ENCODE measurements at regions not wholly inside any gene's neighbourhood (a gene's known extent, or its start where the extent isn't known, plus 50 kb on each side); places are given as distances from the start of the nearest gene placed in this dataset.
A peak's percentile ranks its signal among the peaks of the same experiment; 100 is the strongest.
"Not testable (repeated sequence)": the region's sequence is repeated elsewhere in the genome, so short reads cannot be mapped to it uniquely, and the experiment has no call there.

DNA sequence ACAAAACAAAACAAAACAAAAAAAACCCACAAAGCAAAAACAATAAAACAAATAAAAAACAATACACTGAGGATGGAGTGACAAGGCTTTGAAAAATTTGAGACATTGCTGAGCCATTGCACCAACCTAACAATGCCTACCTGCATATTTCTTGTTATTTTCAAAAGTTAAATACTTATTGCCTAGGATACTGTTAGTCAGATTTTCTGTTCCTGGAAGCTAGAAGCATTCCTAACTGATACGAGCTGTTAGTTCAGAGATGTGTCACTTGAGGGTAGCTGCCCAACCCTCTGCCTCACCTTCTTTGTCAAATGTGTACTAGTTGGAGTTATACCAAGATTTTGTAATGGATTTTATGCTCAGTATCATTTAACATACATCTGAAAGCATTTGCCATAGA lies 187.2 kb downstream of the TXNL1 start:
- intact Hi-C loops (cut with DNase I; ENCODE audit: low total_unique reads): no loop called here
- no peak for ATAC-seq
- no peaks in the 10 kb centered on the region for H3K9me3 ChIP-seq

DNA sequence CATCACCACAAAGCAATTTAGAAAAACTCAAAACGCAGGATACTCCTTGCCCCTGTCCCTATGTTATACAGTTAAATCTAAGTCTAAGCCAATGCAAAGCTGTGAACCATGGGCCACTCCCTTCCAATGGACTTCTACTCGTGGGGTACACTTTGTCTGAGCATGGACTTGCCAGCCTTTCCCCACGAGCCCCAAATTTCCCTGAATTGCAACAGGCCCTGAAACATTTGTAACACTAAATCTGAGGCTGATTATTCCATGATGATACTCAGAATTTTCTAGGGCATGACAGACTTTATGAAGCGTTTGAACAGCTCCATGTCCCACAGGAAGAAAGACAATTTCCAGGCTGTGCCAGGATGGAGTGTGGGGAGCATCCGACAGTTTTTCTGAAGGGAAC lies 189.6 kb downstream of the TXNL1 start:
- DNase-seq (no peak), ATAC-seq (no peak)
- TF ChIP-seq POLR2A (IDR thresholded peaks at IDR 0.05) (no peak), CTCF (IDR thresholded peaks at IDR 0.05 in 4 of 5, conservative IDR thresholded peaks at IDR 0.05 in 1 of 5) (no peak)
- Histone ChIP-seq H3K27me3 (no peaks in the 10 kb centered on the region), H3K9me3 (no peaks in the 10 kb centered on the region), H3K27ac (no peak overlapping the region), H3K4me1 (no peaks in the 10 kb centered on the region), H3K4me3 (no peak overlapping the region), H3K36me3 (no peaks in the 10 kb centered on the region)
- in situ Hi-C loops (cut with MboI; ENCODE audit: low sequenced_read_pairs in 4 of 4): no loop called here
- intact Hi-C loops (cut with DNase I; ENCODE audit: low total_unique reads): loop anchor here (10.0 kb wide), 1 partner anchor 126 kb away; no protein-coding TSS in a partner anchor

More for the DNA sequence above, 187.2 kb downstream of the TXNL1 start:
- H3K4me3 ChIP-seq: no peak overlapping the region
- no peaks in the 10 kb centered on the region for H3K4me1 ChIP-seq
- TF ChIP-seq POLR2A (IDR thresholded peaks at IDR 0.05): no peak
- H3K27me3 ChIP-seq: no peaks in the 10 kb centered on the region
- no peak overlapping the region for H3K27ac ChIP-seq
- in situ Hi-C loops (cut with MboI; ENCODE audit: low sequenced_read_pairs in 4 of 4): no loop called here
- no peaks in the 10 kb centered on the region for H3K36me3 ChIP-seq
- DNase-seq: no peak

GRCh38 chr18:56445422-56445821 lies 193.0 kb downstream of the TXNL1 start:
- H3K27me3 ChIP-seq: no peaks in the 10 kb centered on the region
- H3K4me3 ChIP-seq: no peak overlapping the region
- no peak overlapping the region for H3K27ac ChIP-seq
- no peaks in the 10 kb centered on the region for H3K9me3 ChIP-seq
- in situ Hi-C loops (cut with MboI; ENCODE audit: low sequenced_read_pairs in 4 of 4) (no loop called here), intact Hi-C loops (cut with DNase I; ENCODE audit: low total_unique reads) (loop anchor here (10.0 kb wide), 1 partner anchor 129 kb away; no protein-coding TSS in a partner anchor)
- TF ChIP-seq CTCF (IDR thresholded peaks at IDR 0.05 in 4 of 5, conservative IDR thresholded peaks at IDR 0.05 in 1 of 5) (no peak), POLR2A (IDR thresholded peaks at IDR 0.05) (no peak)
- H3K4me1 ChIP-seq: no peaks in the 10 kb centered on the region
- no peak for ATAC-seq
- no peak for DNase-seq
- no peaks in the 10 kb centered on the region for H3K36me3 ChIP-seq

DNA sequence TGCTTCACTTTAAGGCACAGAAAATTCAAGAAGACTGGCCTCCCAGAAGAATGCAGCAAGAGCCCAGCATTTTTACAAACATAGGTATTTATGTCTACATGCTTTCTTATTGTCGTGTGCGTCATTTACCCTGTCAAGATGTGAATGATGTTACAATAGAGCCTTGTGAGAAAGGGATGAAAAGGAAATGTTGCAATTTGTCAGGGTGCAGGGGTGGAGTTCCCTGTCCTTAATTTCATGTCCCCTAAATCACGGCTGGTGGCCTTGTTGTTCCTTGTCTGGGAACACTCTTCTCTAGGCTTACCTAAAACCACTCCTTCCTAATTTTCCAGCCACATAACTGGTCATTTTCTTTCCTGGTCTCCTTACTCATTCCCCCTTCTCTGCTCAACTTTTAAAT lies 194.2 kb downstream of the TXNL1 start:
- Histone ChIP-seq H3K36me3 (no peaks in the 10 kb centered on the region), H3K4me1 (no peaks in the 10 kb centered on the region), H3K9me3 (no peaks in the 10 kb centered on the region), H3K4me3 (no peak overlapping the region), H3K27ac (no peak overlapping the region), H3K27me3 (no peaks in the 10 kb centered on the region)
- in situ Hi-C loops (cut with MboI; ENCODE audit: low sequenced_read_pairs in 4 of 4) (no loop called here), intact Hi-C loops (cut with DNase I; ENCODE audit: low total_unique reads) (loop anchor here (10.0 kb wide), 1 partner anchor 131 kb away; no protein-coding TSS in a partner anchor)
- DNase-seq (no peak), ATAC-seq (no peak)
- TF ChIP-seq POLR2A (IDR thresholded peaks at IDR 0.05): no peak
- no peak for TF ChIP-seq CTCF (IDR thresholded peaks at IDR 0.05 in 4 of 5, conservative IDR thresholded peaks at IDR 0.05 in 1 of 5)

- intact Hi-C loops (cut with DNase I; ENCODE audit: low total_unique reads): loop anchor here (10.0 kb wide), 1 partner anchor 131 kb away; no protein-coding TSS in a partner anchor
- H3K4me3 ChIP-seq: no peak overlapping the region
- in situ Hi-C loops (cut with MboI; ENCODE audit: low sequenced_read_pairs in 4 of 4): no loop called here
- H3K4me1 ChIP-seq: no peaks in the 10 kb centered on the region
- no peak for DNase-seq
- H3K27me3 ChIP-seq: no peaks in the 10 kb centered on the region
- no peaks in the 10 kb centered on the region for H3K9me3 ChIP-seq
- no peak for TF ChIP-seq CTCF (IDR thresholded peaks at IDR 0.05 in 4 of 5, conservative IDR thresholded peaks at IDR 0.05 in 1 of 5)
- no peak for TF ChIP-seq POLR2A (IDR thresholded peaks at IDR 0.05)
- H3K27ac ChIP-seq: peak overlapping the region in 2 of 4 donors; percentile 14 to 29
- ATAC-seq: peak in 1 of 2 donors; percentile 36
- no peaks in the 10 kb centered on the region for H3K36me3 ChIP-seq
Observed at GRCh38 chr18:56443166-56443907, 195.1 kb downstream of the TXNL1 start.

DNA sequence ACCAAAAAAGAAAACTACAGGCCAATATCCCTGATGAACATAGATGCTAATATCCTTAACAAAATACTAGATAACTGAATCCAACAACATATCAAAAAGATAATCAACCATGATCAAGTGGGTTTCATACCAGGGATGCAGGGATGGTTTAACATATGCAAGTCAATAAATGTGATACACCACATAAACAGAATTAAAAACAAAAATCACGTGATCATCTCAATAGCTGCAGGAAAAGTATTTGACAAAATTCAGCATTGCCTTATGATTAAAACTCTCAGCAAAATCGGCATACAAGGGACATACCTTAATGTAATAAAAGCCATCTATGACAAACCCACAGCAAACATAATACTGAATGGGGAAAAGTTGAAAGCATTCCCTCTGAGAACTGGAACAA lies 199.9 kb downstream of the TXNL1 start:
- H3K27ac ChIP-seq; H3K27me3 ChIP-seq; in situ Hi-C loops (cut with MboI; ENCODE audit: low sequenced_read_pairs in 4 of 4); H3K36me3 ChIP-seq; DNase-seq; H3K4me1 ChIP-seq; H3K9me3 ChIP-seq; intact Hi-C loops (cut with DNase I; ENCODE audit: low total_unique reads); ATAC-seq; H3K4me3 ChIP-seq: not testable (repeated sequence)

Data from gastrocnemius medialis (tissue), 4 donors.